CD4-positive, alpha-beta T cell treated with Interleukin-15 for 4 hours (primary cell): ENCODE measurements at regions not wholly inside any gene's neighbourhood (a gene's known extent, or its start where the extent isn't known, plus 50 kb on each side); places are given as distances from the start of the nearest gene placed in this dataset.

Experiments used
- DNase-seq: peaks from one replicate; pipeline ENCODE4 v3.0.0-alpha.2; 2020; ENCODE audit warnings: low spot score

DNA sequence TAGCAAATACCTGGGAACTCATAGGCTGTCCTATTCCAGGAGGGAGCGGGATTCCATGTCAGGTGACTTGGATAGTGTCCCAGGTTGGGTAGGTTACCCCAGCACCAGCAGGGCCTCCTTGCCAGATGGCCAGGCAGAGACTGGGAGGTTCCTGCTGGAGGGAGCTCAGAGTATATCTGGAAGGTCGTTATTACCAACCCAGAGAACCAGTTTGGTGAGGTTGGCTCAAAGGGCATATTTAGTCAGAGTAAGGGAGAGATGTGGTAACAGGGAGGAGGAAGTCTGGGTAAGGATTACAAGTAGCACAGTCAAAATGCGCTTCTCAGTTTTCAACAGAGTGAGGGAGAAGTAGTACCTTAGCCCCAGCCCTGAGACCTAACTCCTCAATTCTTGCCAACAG is 53.3 kb upstream of the LNX1 start:
- no peak for DNase-seq
